Mesenchymal stem cell (in vitro differentiated cells and primary cell): ENCODE measurements at regions not wholly inside any gene's neighbourhood (a gene's known extent, or its start where the extent isn't known, plus 50 kb on each side); places are given as distances from the start of the nearest gene placed in this dataset.

ENCODE experiments used
- DNase-seq: peaks from one replicate; pipeline ENCODE4 v3.0.0-alpha.2; 2013
- H2AFZ ChIP-seq: one replicate; pipeline ENCODE4 v1.6.1; 2013; ENCODE audit warnings: low read depth, mild to moderate bottlenecking, control low read depth, inconsistent platforms, low read length, moderate library complexity
- H2AK5ac ChIP-seq: 2 replicates; pipeline ENCODE4 v1.6.1; 2013; ENCODE audit warnings: low read length, moderate library complexity, mild to moderate bottlenecking, inconsistent platforms; ENCODE audit not compliant: severe bottlenecking
- H2BK120ac ChIP-seq: one replicate; pipeline ENCODE4 v1.6.1; 2013; ENCODE audit warnings: low read depth, mild to moderate bottlenecking, inconsistent platforms, low read length, moderate library complexity
- H2BK12ac ChIP-seq, 2 experiments: one replicate each; pipeline ENCODE4 v1.6.1; 2013; ENCODE audit warnings: inconsistent platforms in 2 of 2, low read length in 2 of 2, mild to moderate bottlenecking in 2 of 2, moderate library complexity in 2 of 2, control low read depth in 1 of 2
- H2BK15ac ChIP-seq: one replicate; pipeline ENCODE4 v1.6.1; 2013; ENCODE audit warnings: mild to moderate bottlenecking, low read depth, inconsistent platforms; ENCODE audit not compliant: poor library complexity, severe bottlenecking
- H2BK5ac ChIP-seq: 2 replicates; pipeline ENCODE4 v1.6.1; 2013; ENCODE audit warnings: low read depth, mild to moderate bottlenecking, low read length, control low read depth, inconsistent platforms; ENCODE audit not compliant: poor library complexity, severe bottlenecking
- H3K14ac ChIP-seq, 2 experiments: one replicate each; pipeline ENCODE4 v1.6.1; 2013; ENCODE audit warnings: inconsistent platforms in 2 of 2, low read length in 2 of 2, control low read depth in 1 of 2, mild to moderate bottlenecking in 1 of 2, moderate library complexity in 1 of 2
- H3K18ac ChIP-seq, 2 experiments: one replicate each; pipeline ENCODE4 v1.6.1; 2013; ENCODE audit warnings: inconsistent platforms in 2 of 2, low read length in 2 of 2, control low read depth in 1 of 2, low read depth in 1 of 2, mild to moderate bottlenecking in 1 of 2
- H3K23ac ChIP-seq, 2 experiments: one replicate each; pipeline ENCODE4 v1.6.1; 2013; ENCODE audit warnings: inconsistent platforms in 2 of 2, low read length in 2 of 2, mild to moderate bottlenecking in 2 of 2, moderate library complexity in 2 of 2, control low read depth in 1 of 2
- H3K27ac ChIP-seq: 2 replicates; pipeline ENCODE4 v1.5.1; 2013; ENCODE audit warnings: mild to moderate bottlenecking, moderate library complexity, low read length, control low read depth, inconsistent platforms; ENCODE audit not compliant: poor library complexity, severe bottlenecking
- H3K27me3 ChIP-seq, 2 experiments: 2 replicates each; pipeline versions ENCODE4 v1.6.1 to v1.7.0; 2013; ENCODE audit warnings: low read length in 2 of 2, mild to moderate bottlenecking in 2 of 2, moderate library complexity in 2 of 2, control low read depth in 1 of 2, inconsistent platforms in 1 of 2; ENCODE audit not compliant: control insufficient read depth in 1 of 2, insufficient read depth in 1 of 2
- H3K36me3 ChIP-seq, 2 experiments: 2 replicates each; pipeline versions ENCODE4 v1.6.1 to v1.7.0; 2013; ENCODE audit warnings: low read length in 2 of 2, control low read depth in 1 of 2, inconsistent platforms in 1 of 2, low read depth in 1 of 2, mild to moderate bottlenecking in 1 of 2; ENCODE audit not compliant: insufficient read depth in 2 of 2, control insufficient read depth in 1 of 2
- H3K4ac ChIP-seq, 2 experiments: one replicate each; pipeline ENCODE4 v1.6.1; 2013; ENCODE audit warnings: inconsistent platforms in 2 of 2, low read length in 2 of 2, mild to moderate bottlenecking in 2 of 2, moderate library complexity in 2 of 2, control low read depth in 1 of 2, low read depth in 1 of 2
- H3K4me1 ChIP-seq: 2 replicates; pipeline ENCODE4 v1.6.1; 2013; ENCODE audit warnings: low read depth, low read length, control low read depth; ENCODE audit not compliant: control insufficient read depth, insufficient read depth
- H3K4me2 ChIP-seq: 2 replicates; pipeline ENCODE4 v1.6.1; 2013; ENCODE audit warnings: low read length, mild to moderate bottlenecking, inconsistent platforms; ENCODE audit not compliant: poor library complexity, severe bottlenecking
- H3K4me3 ChIP-seq, 2 experiments: 2 replicates each; pipeline versions ENCODE4 v1.5.1 to v1.7.0; 2013; ENCODE audit warnings: low read length in 2 of 2, mild to moderate bottlenecking in 2 of 2, control low read depth in 1 of 2, low read depth in 1 of 2; ENCODE audit not compliant: insufficient read depth in 1 of 2
- H3K79me1 ChIP-seq: replicated peaks from 2 replicates; pipeline ENCODE4 v1.6.1; 2013; ENCODE audit warnings: mild to moderate bottlenecking, control low read depth, low read length, inconsistent platforms; ENCODE audit not compliant: poor library complexity, severe bottlenecking
- H3K9ac ChIP-seq: 2 replicates; pipeline ENCODE4 v1.7.0; 2013; ENCODE audit warnings: mild to moderate bottlenecking, low read length, moderate library complexity
- H3K9me3 ChIP-seq: 2 replicates; pipeline ENCODE4 v1.7.0; 2013; ENCODE audit warnings: mild to moderate bottlenecking, low read length; ENCODE audit not compliant: control insufficient read depth
- H4K8ac ChIP-seq: one replicate; pipeline ENCODE4 v1.6.1; 2013; ENCODE audit warnings: inconsistent platforms, mild to moderate bottlenecking, low read length, moderate library complexity
- H4K91ac ChIP-seq: one replicate; pipeline ENCODE4 v1.6.1; 2013; ENCODE audit warnings: mild to moderate bottlenecking, low read length, inconsistent platforms
- WGBS: methylation state at CpG from one replicate; pipeline ENCODE4 v1.1.7; 2013; ENCODE audit warnings: mixed read lengths; 5-methylcytosine and 5-hydroxymethylcytosine counted together

- H2AK5ac ChIP-seq, result peak overlapping the region; percentile 83
- no peak overlapping the region for H3K23ac ChIP-seq
- no peak overlapping the region for H2BK12ac ChIP-seq
- H2BK120ac ChIP-seq, result no peak overlapping the region
- peak; percentile 72 for DNase-seq
- peak overlapping the region; percentile 73 for H3K27ac ChIP-seq
- H3K14ac ChIP-seq, result no peak overlapping the region
- no peaks in the 10 kb centered on the region for H3K9me3 ChIP-seq
- H4K91ac ChIP-seq, result no peak overlapping the region
- no peak overlapping the region for H2BK5ac ChIP-seq
- no peak overlapping the region for H3K4ac ChIP-seq
- H3K36me3 ChIP-seq, result no peaks in the 10 kb centered on the region
- no peaks in the 10 kb centered on the region for H3K79me1 ChIP-seq
- H3K18ac ChIP-seq, result peak overlapping the region in 1 of 2 experiments; percentile 33
- H3K4me3 ChIP-seq, result no peak overlapping the region
- H3K9ac ChIP-seq, result peak overlapping the region; percentile 57
- H2BK15ac ChIP-seq, result no peak overlapping the region
- H3K4me1 ChIP-seq, result no peaks in the 10 kb centered on the region
- no peak overlapping the region for H3K4me2 ChIP-seq
- H2AFZ ChIP-seq, result no peak overlapping the region
- H3K27me3 ChIP-seq, result no peaks in the 10 kb centered on the region
- no peak overlapping the region for H4K8ac ChIP-seq
- WGBS, result 100% methylated on average over 1 of the region's 2 CpGs
Measured at GRCh38 chr5:112004867-112005622, 248.1 kb upstream of the NREP start.

GRCh38 chr5:112002376-112002775, 245.4 kb upstream of the NREP start:
- no peak overlapping the region for H3K23ac ChIP-seq
- no peak overlapping the region for H3K4me2 ChIP-seq
- no peak overlapping the region for H3K14ac ChIP-seq
- peak; percentile 15 for DNase-seq
- no peak overlapping the region for H2AK5ac ChIP-seq
- H4K91ac ChIP-seq, result no peak overlapping the region
- H3K4me1 ChIP-seq, result no peaks in the 10 kb centered on the region
- H4K8ac ChIP-seq, result no peak overlapping the region
- H3K36me3 ChIP-seq, result no peaks in the 10 kb centered on the region
- no peak overlapping the region for H2BK15ac ChIP-seq
- H3K9me3 ChIP-seq, result no peaks in the 10 kb centered on the region
- H3K9ac ChIP-seq, result peak overlapping the region; percentile 2
- H2BK12ac ChIP-seq, result no peak overlapping the region
- H2AFZ ChIP-seq, result no peak overlapping the region
- no peak overlapping the region for H2BK5ac ChIP-seq
- no peak overlapping the region for H3K27ac ChIP-seq
- no peak overlapping the region for H3K4ac ChIP-seq
- no peak overlapping the region for H2BK120ac ChIP-seq
- H3K18ac ChIP-seq, result no peak overlapping the region
- no peaks in the 10 kb centered on the region for H3K79me1 ChIP-seq
- H3K4me3 ChIP-seq, result no peak overlapping the region
- no peaks in the 10 kb centered on the region for H3K27me3 ChIP-seq

GRCh38 chr5:111999286-111999685, 242.3 kb upstream of the NREP start:
- H3K4me1 ChIP-seq, result no peaks in the 10 kb centered on the region
- WGBS, result no CpG with 5 or more reads among the region's 1 CpG
- H4K8ac ChIP-seq, result no peak overlapping the region
- peak overlapping the region; percentile 49 for H2BK120ac ChIP-seq
- no peak overlapping the region for H3K4ac ChIP-seq
- H3K23ac ChIP-seq, result no peak overlapping the region
- H2BK12ac ChIP-seq, result peak overlapping the region in 1 of 2 experiments; percentile 95
- H3K4me2 ChIP-seq, result no peak overlapping the region
- no peaks in the 10 kb centered on the region for H3K9me3 ChIP-seq
- no peak overlapping the region for H3K27ac ChIP-seq
- no peak overlapping the region for H3K18ac ChIP-seq
- no peak overlapping the region for H3K4me3 ChIP-seq
- H3K9ac ChIP-seq, result peak overlapping the region; percentile 11
- no peaks in the 10 kb centered on the region for H3K79me1 ChIP-seq
- DNase-seq, result peak; percentile 62
- no peaks in the 10 kb centered on the region for H3K27me3 ChIP-seq
- H3K14ac ChIP-seq, result no peak overlapping the region
- no peak overlapping the region for H2AFZ ChIP-seq
- H2AK5ac ChIP-seq, result no peak overlapping the region
- no peak overlapping the region for H4K91ac ChIP-seq
- H2BK15ac ChIP-seq, result no peak overlapping the region
- no peak overlapping the region for H2BK5ac ChIP-seq
- no peaks in the 10 kb centered on the region for H3K36me3 ChIP-seq

GRCh38 chr5:111998871-111999270, 241.9 kb upstream of the NREP start:
- WGBS, result 86% methylated on average over 3 of the region's 3 CpGs

More at GRCh38 chr5:111998871-111999270, 241.9 kb upstream of the NREP start:
- Histone ChIP-seq H3K27me3 (no peaks in the 10 kb centered on the region), H3K18ac (peak overlapping the region; percentile 19 to 52), H3K4me2 (no peak overlapping the region), H3K14ac (no peak overlapping the region), H3K4me3 (no peak overlapping the region), H3K23ac (no peak overlapping the region), H2AFZ (no peak overlapping the region), H3K79me1 (no peaks in the 10 kb centered on the region), H3K4ac (peak overlapping the region in 1 of 2 experiments; percentile 45), H4K91ac (peak overlapping the region; percentile 34), H2AK5ac (no peak overlapping the region), H2BK15ac (no peak overlapping the region), H2BK12ac (peak overlapping the region; percentile 17 to 95), H3K9me3 (no peaks in the 10 kb centered on the region), H3K27ac (no peak overlapping the region), H3K9ac (no peak overlapping the region), H4K8ac (no peak overlapping the region), H2BK120ac (peak overlapping the region; percentile 54), H2BK5ac (no peak overlapping the region), H3K36me3 (no peaks in the 10 kb centered on the region), H3K4me1 (no peaks in the 10 kb centered on the region)
- no peak for DNase-seq
